ENCODE measurements at regions not wholly inside any gene's neighbourhood (a gene's known extent, or its start where the extent isn't known, plus 50 kb on each side); places are given as distances from the start of the nearest gene placed in this dataset.
"Not testable (repeated sequence)": the region's sequence is repeated elsewhere in the genome, so short reads cannot be mapped to it uniquely, and the experiment has no call there.

GRCh38 chr6:60991427-60992028 lies 1294.5 kb downstream of the KHDRBS2 start:
- DNase-seq: no peak

- DNase-seq: no peak
These were observed 1333.5 kb downstream of the KHDRBS2 start for GRCh38 chr6:60952500-60952899.

- not testable (repeated sequence) for DNase-seq
These were observed 1335.7 kb downstream of the KHDRBS2 start for GRCh38 chr6:60950221-60950923.

GRCh38 chr6:60947416-60947815 lies 1338.6 kb downstream of the KHDRBS2 start:
- not testable (repeated sequence) for DNase-seq

GRCh38 chr6:60944803-60945202 lies 1341.2 kb downstream of the KHDRBS2 start:
- DNase-seq: not testable (repeated sequence)

GRCh38 chr6:60935970-60936369 lies 1350.1 kb downstream of the KHDRBS2 start:
- not testable (repeated sequence) for DNase-seq

GRCh38 chr6:60919652-60920051 lies 1366.4 kb downstream of the KHDRBS2 start:
- not testable (repeated sequence) for DNase-seq

- not testable (repeated sequence) for DNase-seq
These were observed 1382.2 kb downstream of the KHDRBS2 start for GRCh38 chr6:60903860-60904259.

GRCh38 chr6:60893374-60893773 lies 1392.7 kb downstream of the KHDRBS2 start:
- DNase-seq: not testable (repeated sequence)

- no peak for DNase-seq
These were observed 1394.4 kb downstream of the KHDRBS2 start for GRCh38 chr6:60891606-60892005.

- DNase-seq: not testable (repeated sequence)
These were observed 1408.6 kb downstream of the KHDRBS2 start for GRCh38 chr6:60877396-60877795.

GRCh38 chr6:60870779-60871178 lies 1415.2 kb downstream of the KHDRBS2 start:
- not testable (repeated sequence) for DNase-seq

GRCh38 chr6:60867548-60867947 lies 1418.5 kb downstream of the KHDRBS2 start:
- DNase-seq: no peak

GRCh38 chr6:60843175-60843982 lies 1442.6 kb downstream of the KHDRBS2 start:
- DNase-seq: not testable (repeated sequence)

- not testable (repeated sequence) for DNase-seq
These were observed 1455.3 kb downstream of the KHDRBS2 start for GRCh38 chr6:60830726-60831125.

GRCh38 chr6:60822597-60822996 lies 1463.4 kb downstream of the KHDRBS2 start:
- DNase-seq: not testable (repeated sequence)

- not testable (repeated sequence) for DNase-seq
These were observed 1468.0 kb downstream of the KHDRBS2 start for GRCh38 chr6:60818072-60818471.

- not testable (repeated sequence) for DNase-seq
These were observed 1471.2 kb downstream of the KHDRBS2 start for GRCh38 chr6:60814784-60815183.

GRCh38 chr6:60813897-60814596 lies 1472.0 kb downstream of the KHDRBS2 start:
- DNase-seq: peak; percentile 28

GRCh38 chr6:60810216-60810615 lies 1475.8 kb downstream of the KHDRBS2 start:
- DNase-seq: not testable (repeated sequence)

- peak; percentile 14 for DNase-seq
These were observed 1486.9 kb downstream of the KHDRBS2 start for GRCh38 chr6:60799146-60799545.

GRCh38 chr6:60797831-60798230 lies 1488.2 kb downstream of the KHDRBS2 start:
- not testable (repeated sequence) for DNase-seq

- not testable (repeated sequence) for DNase-seq
These were observed 1496.4 kb downstream of the KHDRBS2 start for GRCh38 chr6:60789601-60790000.
